ENCODE measurements at regions not wholly inside any gene's neighbourhood (a gene's known extent, or its start where the extent isn't known, plus 50 kb on each side); places are given as distances from the start of the nearest gene placed in this dataset.

- no peak for ATAC-seq (ENCODE audit: low read depth)
- no peak overlapping the region for H3K4me3 ChIP-seq (ENCODE audit: control extremely low read depth in 1 of 5, extremely low read depth in 1 of 5, insufficient read depth in 1 of 5, low read depth in 2 of 5, low read length in 4 of 5)
- no peaks in the 10 kb centered on the region for H3K9me3 ChIP-seq (ENCODE audit: control extremely low read depth in 1 of 3, control insufficient read depth in 2 of 3, insufficient read depth in 1 of 3, low read length in 2 of 3)
- Mint-ChIP-seq H3K4me1 (no peaks in the 10 kb centered on the region), H3K9me3 (ENCODE audit: insufficient read depth) (no peaks in the 10 kb centered on the region), H3K27me3 (no peaks in the 10 kb centered on the region), H3K27ac (no peak overlapping the region), H3K4me3 (no peak overlapping the region)
- POLR2A ChIA-PET = no interaction called here
- H4K20me1 ChIP-seq (ENCODE audit: control insufficient read depth, insufficient read depth, low read length, poor library complexity, severe bottlenecking) = no peaks in the 10 kb centered on the region
- no peaks in the 10 kb centered on the region for H3K27me3 ChIP-seq (replicated peaks in 1 of 4; ENCODE audit: control extremely low read depth in 1 of 4, control insufficient read depth in 3 of 4, insufficient read depth in 4 of 4, low read length in 3 of 4)
- TF ChIP-seq CTCF (IDR thresholded peaks at IDR 0.05) (no peak), EZH2 (IDR thresholded peaks at IDR 0.05; ENCODE audit: borderline replicate concordance, insufficient read depth, low read depth, low read length, poor library complexity, severe bottlenecking) (no peak)
- H3K4me1 ChIP-seq (ENCODE audit: control insufficient read depth in 2 of 2, insufficient read depth in 2 of 2, low read length in 2 of 2) = no peaks in the 10 kb centered on the region
- no CpG with 5 or more reads among the region's 5 CpGs for WGBS (ENCODE audit: insufficient coverage)
- no peak for DNase-seq
- no peak overlapping the region for H3K9ac ChIP-seq (ENCODE audit: low read length)
- H2AFZ ChIP-seq (ENCODE audit: insufficient read depth, low read depth, low read length, poor library complexity, severe bottlenecking) = no peak overlapping the region
- intact Hi-C loops (cut with micrococcal nuclease) = no loop called here
- no peak overlapping the region for H3K27ac ChIP-seq (ENCODE audit: low read length in 2 of 2)
- CTCF ChIA-PET = no interaction called here
- H3K36me3 ChIP-seq (replicated peaks in 1 of 2; ENCODE audit: control extremely low read depth in 1 of 2, control insufficient read depth in 1 of 2, extremely low read depth in 1 of 2, insufficient read depth in 2 of 2, low read length in 1 of 2) = no peaks in the 10 kb centered on the region
- no peak overlapping the region for H3K4me2 ChIP-seq (replicated peaks; ENCODE audit: low read depth, low read length, poor library complexity, severe bottlenecking)
- no peaks in the 10 kb centered on the region for H3K79me2 ChIP-seq (ENCODE audit: control insufficient read depth, insufficient read depth, low read length)
These were observed 155.0 kb upstream of the CTTNBP2 start for GRCh38 chr7:118028226-118028625.

- CTCF ChIA-PET = no interaction called here
These were observed 154.0 kb upstream of the LSM8 start for GRCh38 chr7:118029826-118030422.

More at GRCh38 chr7:118029826-118030422, 154.0 kb upstream of the LSM8 start:
- no peak overlapping the region for H3K4me3 Mint-ChIP-seq
- H3K9me3 ChIP-seq (ENCODE audit: control extremely low read depth in 1 of 3, control insufficient read depth in 2 of 3, insufficient read depth in 1 of 3, low read length in 2 of 3) = no peaks in the 10 kb centered on the region
- no peak overlapping the region for H2AFZ ChIP-seq (ENCODE audit: insufficient read depth, low read depth, low read length, poor library complexity, severe bottlenecking)
- H3K4me1 Mint-ChIP-seq = no peaks in the 10 kb centered on the region
- H3K4me1 ChIP-seq (ENCODE audit: control insufficient read depth in 2 of 2, insufficient read depth in 2 of 2, low read length in 2 of 2) = no peaks in the 10 kb centered on the region
- intact Hi-C loops (cut with micrococcal nuclease) = no loop called here
- H3K27ac ChIP-seq (ENCODE audit: low read length in 2 of 2) = no peak overlapping the region
- TF ChIP-seq CTCF (IDR thresholded peaks at IDR 0.05) = no peak
- TF ChIP-seq EZH2 (IDR thresholded peaks at IDR 0.05; ENCODE audit: borderline replicate concordance, insufficient read depth, low read depth, low read length, poor library complexity, severe bottlenecking) = no peak
- H3K9me3 Mint-ChIP-seq (ENCODE audit: insufficient read depth) = no peaks in the 10 kb centered on the region
- H3K4me2 ChIP-seq (replicated peaks; ENCODE audit: low read depth, low read length, poor library complexity, severe bottlenecking) = no peak overlapping the region
- WGBS (ENCODE audit: insufficient coverage) = 83% methylated on average over 5 of the region's 6 CpGs
- DNase-seq (no peak), ATAC-seq (ENCODE audit: low read depth) (no peak)
- H3K27me3 ChIP-seq (replicated peaks in 1 of 4; ENCODE audit: control extremely low read depth in 1 of 4, control insufficient read depth in 3 of 4, insufficient read depth in 4 of 4, low read length in 3 of 4) = no peaks in the 10 kb centered on the region
- no peak overlapping the region for H3K9ac ChIP-seq (ENCODE audit: low read length)
- no peaks in the 10 kb centered on the region for H3K79me2 ChIP-seq (ENCODE audit: control insufficient read depth, insufficient read depth, low read length)
- no peak overlapping the region for H3K27ac Mint-ChIP-seq
- peaks cover 8% of the 10 kb centered on the region for H3K27me3 Mint-ChIP-seq
- POLR2A ChIA-PET = no interaction called here
- H3K4me3 ChIP-seq (ENCODE audit: control extremely low read depth in 1 of 5, extremely low read depth in 1 of 5, insufficient read depth in 1 of 5, low read depth in 2 of 5, low read length in 4 of 5) = no peak overlapping the region
- H3K36me3 ChIP-seq (replicated peaks in 1 of 2; ENCODE audit: control extremely low read depth in 1 of 2, control insufficient read depth in 1 of 2, extremely low read depth in 1 of 2, insufficient read depth in 2 of 2, low read length in 1 of 2) = no peaks in the 10 kb centered on the region
- H4K20me1 ChIP-seq (ENCODE audit: control insufficient read depth, insufficient read depth, low read length, poor library complexity, severe bottlenecking) = no peaks in the 10 kb centered on the region

Measured in B cell (primary cell).